ENCODE measurements at regions not wholly inside any gene's neighbourhood (a gene's known extent, or its start where the extent isn't known, plus 50 kb on each side); places are given as distances from the start of the nearest gene placed in this dataset.

GRCh38 chr11:131248588-131248987 lies 121.8 kb upstream of the NTM start:
- TF ChIP-seq, protein P1, sequence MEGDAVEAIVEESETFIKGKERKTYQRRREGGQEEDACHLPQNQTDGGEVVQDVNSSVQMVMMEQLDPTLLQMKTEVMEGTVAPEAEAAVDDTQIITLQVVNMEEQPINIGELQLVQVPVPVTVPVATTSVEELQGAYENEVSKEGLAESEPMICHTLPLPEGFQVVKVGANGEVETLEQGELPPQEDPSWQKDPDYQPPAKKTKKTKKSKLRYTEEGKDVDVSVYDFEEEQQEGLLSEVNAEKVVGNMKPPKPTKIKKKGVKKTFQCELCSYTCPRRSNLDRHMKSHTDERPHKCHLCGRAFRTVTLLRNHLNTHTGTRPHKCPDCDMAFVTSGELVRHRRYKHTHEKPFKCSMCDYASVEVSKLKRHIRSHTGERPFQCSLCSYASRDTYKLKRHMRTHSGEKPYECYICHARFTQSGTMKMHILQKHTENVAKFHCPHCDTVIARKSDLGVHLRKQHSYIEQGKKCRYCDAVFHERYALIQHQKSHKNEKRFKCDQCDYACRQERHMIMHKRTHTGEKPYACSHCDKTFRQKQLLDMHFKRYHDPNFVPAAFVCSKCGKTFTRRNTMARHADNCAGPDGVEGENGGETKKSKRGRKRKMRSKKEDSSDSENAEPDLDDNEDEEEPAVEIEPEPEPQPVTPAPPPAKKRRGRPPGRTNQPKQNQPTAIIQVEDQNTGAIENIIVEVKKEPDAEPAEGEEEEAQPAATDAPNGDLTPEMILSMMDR (conservative IDR thresholded peaks at IDR 0.05; ENCODE audit: low read depth), result no peak
- DNase-seq (ENCODE audit: low spot score), result no peak
- POLR2A ChIA-PET (ENCODE audit: low non-redundant PET), result no interaction called here
- no peak overlapping the region for H3K27ac ChIP-seq
- CTCF ChIA-PET, result no interaction called here

DNA sequence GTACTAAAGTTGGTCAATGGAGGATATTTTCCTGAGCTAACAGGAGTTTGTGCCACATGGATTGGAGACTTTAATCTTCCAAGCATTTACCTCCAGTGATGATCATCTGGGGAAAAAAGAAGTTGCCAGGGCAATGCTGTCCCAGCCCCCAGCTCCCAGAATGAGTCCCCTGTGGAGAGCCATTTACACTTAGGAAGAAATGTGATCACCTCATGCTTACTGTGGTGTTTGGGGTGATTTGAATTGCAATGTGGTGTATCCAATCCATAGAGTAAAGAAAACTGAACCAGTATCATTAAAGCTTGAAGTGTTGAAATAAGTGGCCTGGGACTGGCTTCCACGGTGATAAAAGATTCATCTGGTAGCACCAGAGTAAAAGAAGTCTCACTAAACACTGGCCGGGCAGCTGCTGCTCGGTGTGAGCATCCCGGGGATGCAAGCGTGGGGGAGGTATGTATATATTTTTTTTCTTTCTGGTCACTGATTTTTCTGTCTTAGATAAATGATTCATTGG lies 117.2 kb upstream of the NTM start:
- DNase-seq (ENCODE audit: low spot score), result no peak
- H3K27ac ChIP-seq, result no peak overlapping the region
- CTCF ChIA-PET, result no interaction called here
- POLR2A ChIA-PET (ENCODE audit: low non-redundant PET), result no interaction called here
- TF ChIP-seq, protein P1 (conservative IDR thresholded peaks at IDR 0.05; ENCODE audit: low read depth), result no peak

DNA sequence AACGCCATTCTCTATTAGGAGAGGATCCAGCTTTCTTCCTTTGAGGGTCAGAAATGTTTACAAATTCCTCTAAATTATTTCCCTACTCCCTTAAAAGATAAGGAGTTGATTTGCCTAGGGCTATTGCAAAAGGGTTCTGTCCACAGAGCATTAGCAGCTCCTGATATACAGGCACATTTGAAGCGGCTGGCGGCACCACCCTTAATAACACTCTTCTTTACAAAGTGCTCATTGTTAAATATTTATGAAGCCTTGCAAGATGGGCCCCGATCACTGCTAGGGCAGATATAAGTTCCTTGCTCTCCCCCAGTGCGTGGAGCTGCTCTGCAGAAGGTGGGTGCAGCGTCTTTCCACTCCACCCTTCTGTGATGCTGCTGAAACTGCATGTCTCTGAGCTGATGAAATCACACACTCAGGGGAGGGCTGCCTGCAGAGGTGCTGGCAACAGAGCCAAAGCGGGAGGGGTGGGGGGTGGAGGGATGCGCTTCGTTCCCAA lies 116.7 kb upstream of the NTM start:
- ChIA-PET CTCF (no interaction called here), POLR2A (ENCODE audit: low non-redundant PET) (no interaction called here)
- DNase-seq (ENCODE audit: low spot score), result no peak
- TF ChIP-seq, protein P1 (conservative IDR thresholded peaks at IDR 0.05; ENCODE audit: low read depth), result no peak
- no peak overlapping the region for H3K27ac ChIP-seq

DNA sequence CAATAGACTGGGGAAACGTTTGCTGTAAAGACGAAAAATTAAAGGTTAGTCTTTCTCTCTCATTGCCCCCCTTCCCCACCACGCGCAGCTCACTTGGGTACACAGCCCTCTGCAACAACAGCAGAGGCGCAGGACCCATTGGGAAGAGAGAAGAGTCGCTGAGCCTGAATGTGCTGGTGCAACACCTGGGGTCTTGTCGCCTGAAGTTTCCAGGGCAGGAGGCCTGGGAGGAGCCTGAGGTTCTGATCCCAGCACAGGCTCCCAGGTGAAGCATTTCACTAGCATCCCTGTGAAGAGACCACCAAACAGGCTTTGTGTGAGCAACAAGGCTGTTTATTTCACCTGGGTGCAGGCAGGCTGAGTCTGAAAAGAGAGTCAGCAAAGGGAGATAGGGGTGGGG lies 116.2 kb upstream of the NTM start:
- POLR2A ChIA-PET (ENCODE audit: low non-redundant PET), result no interaction called here
- H3K27ac ChIP-seq, result no peak overlapping the region
- TF ChIP-seq, protein P1 (conservative IDR thresholded peaks at IDR 0.05; ENCODE audit: low read depth), result no peak
- CTCF ChIA-PET, result no interaction called here
- DNase-seq (ENCODE audit: low spot score), result no peak

DNA sequence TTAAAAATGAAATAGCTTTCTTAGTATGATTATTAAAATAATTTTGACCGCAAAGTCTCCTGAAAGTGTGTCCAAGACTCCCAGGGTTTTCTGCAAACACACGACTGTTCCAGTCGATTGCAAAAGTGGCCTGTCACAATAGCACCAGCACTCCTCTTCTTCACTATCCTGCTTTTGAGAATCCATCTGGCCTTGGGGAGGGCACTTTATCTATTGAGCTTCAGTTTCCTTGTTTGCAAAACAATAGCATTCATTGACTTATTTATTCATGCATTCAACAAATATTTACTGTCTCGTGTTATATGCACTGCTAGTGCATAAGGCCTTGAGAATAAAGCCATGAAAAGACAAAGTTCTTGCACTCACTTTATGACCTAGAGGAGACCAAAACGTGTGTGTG lies 96.2 kb upstream of the NTM start:
- DNase-seq (ENCODE audit: low spot score), result no peak
- POLR2A ChIA-PET (ENCODE audit: low non-redundant PET), result no interaction called here
- no peak overlapping the region for H3K27ac ChIP-seq
- TF ChIP-seq, protein P1 (conservative IDR thresholded peaks at IDR 0.05; ENCODE audit: low read depth), result no peak
- CTCF ChIA-PET, result no interaction called here

DNA sequence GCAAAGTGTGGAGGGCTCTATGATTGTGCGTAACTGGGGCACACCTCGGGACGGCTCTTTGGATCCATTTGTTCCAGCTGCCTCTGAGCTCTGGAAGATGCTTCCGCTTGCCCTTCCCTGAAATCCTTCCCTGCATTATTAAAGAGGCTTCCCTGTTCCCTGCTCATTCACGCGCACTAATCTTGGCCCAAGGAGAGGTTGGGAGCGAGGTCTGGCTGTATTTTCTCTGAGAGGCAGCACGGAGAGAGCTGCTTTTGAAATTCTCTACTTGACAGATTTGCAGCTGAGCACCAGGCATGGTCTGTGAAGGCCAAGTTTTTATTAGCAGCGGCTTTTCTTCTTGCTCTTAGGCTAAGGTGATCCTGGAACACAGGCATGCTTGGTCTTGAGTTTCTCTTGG lies 94.8 kb upstream of the NTM start:
- POLR2A ChIA-PET (ENCODE audit: low non-redundant PET), result no interaction called here
- TF ChIP-seq, protein P1 (conservative IDR thresholded peaks at IDR 0.05; ENCODE audit: low read depth), result no peak
- CTCF ChIA-PET, result no interaction called here
- no peak overlapping the region for H3K27ac ChIP-seq
- DNase-seq (ENCODE audit: low spot score), result no peak

GRCh38 chr11:131278472-131278871 lies 91.9 kb upstream of the NTM start:
- ChIA-PET POLR2A (ENCODE audit: low non-redundant PET) (no interaction called here), CTCF (no interaction called here)
- no peak for DNase-seq (ENCODE audit: low spot score)
- TF ChIP-seq, protein P1 (conservative IDR thresholded peaks at IDR 0.05; ENCODE audit: low read depth), result no peak
- no peak overlapping the region for H3K27ac ChIP-seq

Measured in RWPE1 (cell line).